Left colon (tissue), 2 donors: ENCODE measurements at regions not wholly inside any gene's neighbourhood (a gene's known extent, or its start where the extent isn't known, plus 50 kb on each side); places are given as distances from the start of the nearest gene placed in this dataset.

Experiments
- ATAC-seq: fragments of 200-7000 bp; cut with Tn5 transposase; one replicate; pipeline ENCODE4 v1.9.1; 2020; ENCODE audit warnings: mild to moderate bottlenecking, moderate library complexity
- DNase-seq, 2 donors: peaks; one replicate each; pipeline ENCODE4 v3.0.0-alpha.2; 2020
- intact Hi-C, 2 donors: fragments of 100-400 bp; cut with DNase I in 1 of 2; cut with micrococcal nuclease in 1 of 2; formaldehyde crosslinking; loops; one replicate each; pipeline versions ENCODE4 v1.11.2 to v1.14.0; 2022; cut with DNase I, micrococcal nuclease
- donor health status: DM: no; HTN: no; CAD: no.
- donor health status: DM: yes; HTN: yes; CAD: no.

GRCh38 chr13:107574517-107575210 lies 640.7 kb downstream of the LIG4 start:
- intact Hi-C loops, result no loop called here
- ATAC-seq (no peak), DNase-seq (no peak)

- no peak for ATAC-seq
- DNase-seq, result no peak
- intact Hi-C loops, result no loop called here
Observed at GRCh38 chr13:107573184-107573583, 642.2 kb downstream of the LIG4 start.

- no peak for DNase-seq
- intact Hi-C loops, result no loop called here
- no peak for ATAC-seq
Observed at GRCh38 chr13:107572156-107572555, 643.2 kb downstream of the LIG4 start.

GRCh38 chr13:107568181-107568580 lies 647.2 kb downstream of the LIG4 start:
- no peak for DNase-seq
- no peak for ATAC-seq
- intact Hi-C loops, result no loop called here

DNA sequence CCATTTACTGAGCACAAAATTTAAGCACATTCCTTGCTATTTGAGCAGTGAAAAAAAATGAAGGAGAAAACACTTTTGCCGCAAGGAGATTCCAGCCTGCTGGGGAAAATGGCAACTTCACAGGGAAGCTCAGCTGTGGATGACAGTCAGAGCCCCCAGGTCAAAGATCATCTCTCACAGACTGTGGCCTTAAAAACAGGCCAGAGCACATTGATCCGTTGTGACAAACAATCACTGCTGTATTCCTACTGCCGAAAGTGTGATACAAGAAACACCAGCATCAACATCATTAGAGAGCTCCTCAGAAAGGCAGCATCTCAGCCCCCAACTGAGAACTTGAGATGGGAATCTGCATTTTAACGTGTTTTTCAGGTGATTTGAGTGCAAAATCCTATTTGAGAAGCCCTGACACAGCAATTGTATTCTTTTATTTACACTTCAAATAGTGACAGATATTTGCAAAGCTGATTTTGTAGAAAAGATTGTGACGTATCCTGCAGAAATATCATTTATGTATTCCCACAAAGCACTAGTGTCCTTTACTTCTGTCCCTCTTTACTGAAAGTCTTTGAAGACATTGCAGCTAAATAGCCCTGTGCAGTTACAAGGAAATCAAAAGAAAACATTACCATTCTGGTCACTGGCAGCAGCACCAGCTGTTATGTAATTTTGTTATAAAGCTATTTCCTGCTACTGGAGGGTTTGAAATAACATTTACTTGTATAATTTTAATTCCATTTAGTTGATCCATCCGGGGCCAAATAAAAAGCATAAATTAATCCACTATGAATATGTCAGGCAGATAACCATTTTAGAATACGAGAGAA lies 652.0 kb downstream of the LIG4 start:
- DNase-seq (no peak), ATAC-seq (no peak)
- intact Hi-C loops, result no loop called here

DNA sequence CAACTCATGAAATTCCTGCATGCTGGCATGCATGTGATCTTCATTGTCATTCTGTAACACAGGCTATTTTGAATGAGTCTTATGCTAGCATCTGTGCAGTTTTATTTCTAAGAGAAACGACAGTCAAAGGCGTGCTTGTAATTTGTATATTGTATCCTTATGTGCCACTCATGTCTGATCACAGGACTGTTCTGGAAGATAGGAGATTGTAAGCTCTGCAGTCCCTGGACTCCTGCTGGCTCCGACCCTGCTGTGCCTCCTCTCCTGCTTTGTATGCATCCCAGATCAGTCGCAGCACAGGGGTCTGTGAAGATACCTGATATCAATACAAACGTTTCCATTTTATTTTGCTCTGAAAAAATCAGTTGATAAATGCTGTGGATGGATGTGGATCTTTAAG lies 653.1 kb downstream of the LIG4 start:
- DNase-seq (no peak), ATAC-seq (no peak)
- intact Hi-C loops, result no loop called here

- ATAC-seq (no peak), DNase-seq (no peak)
- intact Hi-C loops, result no loop called here
Observed at GRCh38 chr13:107554460-107554859, 660.9 kb downstream of the LIG4 start.

GRCh38 chr13:107553838-107554237 lies 661.5 kb downstream of the LIG4 start:
- intact Hi-C loops, result no loop called here

DNA sequence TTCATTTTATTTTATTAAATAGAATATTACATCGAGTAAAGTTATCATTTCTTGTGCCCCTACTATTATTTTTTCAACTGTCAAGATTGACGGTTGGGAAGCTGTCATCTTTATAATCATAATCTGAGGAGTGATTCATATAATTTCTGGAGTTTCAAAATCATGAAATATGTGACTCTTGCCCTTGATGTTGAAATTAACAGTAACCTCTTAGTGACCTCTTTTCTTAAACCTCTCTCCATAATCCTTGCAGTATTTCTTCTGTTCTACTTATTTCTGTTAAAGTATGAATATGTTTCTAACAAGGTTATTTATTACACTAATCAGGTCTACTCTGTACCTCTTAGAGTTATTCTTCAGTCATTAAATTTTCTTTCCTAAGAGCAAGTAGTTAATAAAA lies 663.8 kb downstream of the LIG4 start:
- ATAC-seq (no peak), DNase-seq (no peak)
- intact Hi-C loops, result no loop called here

More at GRCh38 chr13:107553838-107554237, 661.5 kb downstream of the LIG4 start:
- DNase-seq (no peak), ATAC-seq (no peak)

GRCh38 chr13:107548338-107548737 lies 667.0 kb downstream of the LIG4 start:
- DNase-seq (no peak), ATAC-seq (no peak)
- intact Hi-C loops, result no loop called here

DNA sequence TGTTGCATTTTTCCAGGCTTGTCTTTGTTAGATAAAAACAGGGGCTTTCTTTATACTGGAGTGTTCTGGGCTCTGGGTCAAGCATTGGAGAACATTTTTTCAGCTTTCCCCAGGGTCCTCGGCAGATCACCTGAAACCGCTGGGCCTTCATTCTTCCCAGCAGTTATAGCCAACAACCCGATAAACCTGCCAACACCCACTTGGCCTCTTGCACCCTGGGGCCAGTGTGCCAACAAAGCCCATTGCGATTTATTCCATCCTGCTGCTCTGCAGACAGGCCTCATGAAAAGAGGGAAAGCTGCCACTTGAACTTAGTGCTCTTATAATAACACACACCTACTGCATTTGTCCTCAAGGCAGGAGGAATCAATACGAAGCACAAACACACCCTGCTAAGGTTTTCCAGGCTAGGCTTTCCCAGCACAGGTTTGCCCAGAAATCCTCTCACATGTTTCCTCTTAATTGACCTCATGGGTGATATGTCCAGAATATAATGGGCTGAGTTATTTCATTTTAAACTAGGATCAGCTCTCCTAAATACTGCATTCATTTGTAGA lies 669.3 kb downstream of the LIG4 start:
- ATAC-seq (no peak), DNase-seq (no peak)

GRCh38 chr13:107534548-107534947 lies 680.8 kb downstream of the LIG4 start:
- ATAC-seq (no peak), DNase-seq (no peak)
- intact Hi-C loops, result no loop called here

More for the DNA sequence above, 669.3 kb downstream of the LIG4 start:
- intact Hi-C loops, result no loop called here

- intact Hi-C loops, result no loop called here
- DNase-seq (no peak), ATAC-seq (no peak)
Observed at GRCh38 chr13:107531816-107532215, 683.5 kb downstream of the LIG4 start.

DNA sequence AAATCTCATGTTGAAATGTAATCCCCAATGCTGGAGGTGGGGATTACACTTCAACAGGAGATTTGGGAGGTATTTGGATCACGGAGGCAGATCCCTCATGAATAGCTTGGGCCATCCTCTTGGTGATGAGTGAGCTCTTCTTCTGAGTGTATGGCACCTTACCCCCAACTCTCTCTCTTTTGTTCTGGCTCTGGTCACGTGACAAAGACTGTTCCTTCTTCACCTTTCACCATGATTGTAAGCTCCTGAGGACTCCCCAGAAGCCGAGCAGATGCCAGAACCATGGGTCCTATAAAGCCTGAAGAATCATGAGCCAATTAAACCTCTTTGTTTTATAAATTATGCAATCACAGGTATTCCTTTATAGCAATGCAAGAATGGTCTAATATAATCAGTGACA lies 684.2 kb downstream of the LIG4 start:
- intact Hi-C loops, result no loop called here
- no peak for ATAC-seq
- DNase-seq, result no peak

DNA sequence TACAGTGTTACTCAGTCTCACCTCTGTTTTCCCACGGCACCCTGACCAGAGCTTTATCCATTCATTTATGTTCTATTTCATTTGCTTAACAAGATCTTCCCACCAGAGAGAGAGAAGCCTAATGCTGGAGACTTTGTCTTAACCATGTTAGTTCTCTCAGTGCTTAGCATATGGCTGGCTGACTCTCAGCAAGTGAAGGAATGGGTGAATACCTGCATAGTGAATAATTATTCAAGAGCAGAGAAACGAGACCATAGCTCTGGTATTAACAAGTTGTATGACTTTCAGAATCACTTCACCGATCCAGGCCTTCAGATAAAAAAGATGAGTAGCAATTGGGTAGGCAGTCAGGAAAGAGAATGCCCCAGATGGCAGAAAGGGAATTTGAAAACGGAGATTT lies 686.3 kb downstream of the LIG4 start:
- intact Hi-C loops, result no loop called here
- ATAC-seq, result no peak
- DNase-seq, result no peak

DNA sequence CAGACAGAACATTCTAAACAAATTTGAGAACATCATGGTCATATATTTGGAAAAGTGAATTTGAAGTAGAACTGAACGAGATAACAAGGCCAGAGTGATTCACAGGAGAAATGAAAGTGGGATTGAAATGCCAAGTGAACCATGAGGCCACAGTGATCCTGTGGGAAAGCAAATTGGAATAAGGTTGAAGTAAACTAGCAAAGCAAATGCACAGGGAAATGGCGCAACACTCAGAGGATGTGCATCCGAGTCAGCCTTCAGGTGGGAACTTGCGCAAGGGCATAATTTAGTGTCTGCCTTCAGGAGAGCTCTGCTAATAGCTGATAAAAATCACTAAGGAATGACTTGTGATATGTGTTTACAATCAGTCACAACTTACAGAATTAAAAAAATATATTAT lies 696.6 kb downstream of the LIG4 start:
- ATAC-seq (no peak), DNase-seq (no peak)
- intact Hi-C loops, result no loop called here

- intact Hi-C loops, result no loop called here
Observed at GRCh38 chr13:107518292-107518691, 697.0 kb downstream of the LIG4 start.

GRCh38 chr13:107516517-107516916 lies 698.8 kb downstream of the LIG4 start:
- no peak for ATAC-seq
- intact Hi-C loops, result no loop called here
- DNase-seq, result no peak

More at GRCh38 chr13:107518292-107518691, 697.0 kb downstream of the LIG4 start:
- no peak for DNase-seq
- no peak for ATAC-seq

GRCh38 chr13:107512551-107512950 lies 702.8 kb downstream of the LIG4 start:
- DNase-seq (no peak), ATAC-seq (no peak)
- intact Hi-C loops, result no loop called here

DNA sequence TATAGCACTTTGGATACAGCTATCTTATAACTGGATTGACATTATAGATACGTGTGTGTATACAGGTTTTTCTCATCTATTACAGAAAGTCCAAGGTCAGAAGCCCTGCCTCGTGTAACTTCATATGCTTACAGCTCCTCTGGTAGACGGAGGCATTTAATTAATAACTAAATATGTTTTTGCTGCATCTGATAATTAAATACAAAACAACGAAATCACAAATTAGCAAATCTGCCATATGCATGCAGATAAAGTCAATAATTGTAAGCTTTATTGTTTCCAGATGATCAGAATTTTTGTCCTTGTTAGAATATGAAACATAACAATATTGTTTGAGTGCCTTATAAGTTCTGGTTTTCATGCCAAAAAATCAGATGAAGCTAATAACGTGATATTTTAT lies 717.7 kb downstream of the LIG4 start:
- ATAC-seq, result no peak
- intact Hi-C loops, result no loop called here
- no peak for DNase-seq
